ENCODE measurements at regions not wholly inside any gene's neighbourhood (a gene's known extent, or its start where the extent isn't known, plus 50 kb on each side); places are given as distances from the start of the nearest gene placed in this dataset.

DNA sequence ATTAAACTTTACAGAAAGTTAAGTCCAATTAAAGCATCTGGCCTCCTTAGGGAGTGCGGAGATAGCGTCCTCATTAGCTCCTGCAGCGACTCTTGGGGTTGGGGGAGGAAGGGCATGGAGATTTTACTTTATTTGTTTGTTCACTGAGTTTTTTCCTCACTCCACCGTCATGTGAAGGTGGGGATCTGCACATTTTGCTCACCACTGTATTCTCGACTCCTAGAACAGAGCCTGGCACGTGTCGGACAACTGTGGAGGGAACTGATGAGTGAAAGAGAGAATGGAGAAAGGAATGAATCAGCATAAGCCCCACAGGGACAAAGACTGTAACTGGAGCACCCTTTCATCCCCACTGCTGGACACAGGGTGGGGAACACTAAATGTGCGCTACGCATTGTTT lies 205.1 kb upstream of the TSHZ3 start:
- DNase-seq (ENCODE audit: low read depth, low spot score): no peak

DNA sequence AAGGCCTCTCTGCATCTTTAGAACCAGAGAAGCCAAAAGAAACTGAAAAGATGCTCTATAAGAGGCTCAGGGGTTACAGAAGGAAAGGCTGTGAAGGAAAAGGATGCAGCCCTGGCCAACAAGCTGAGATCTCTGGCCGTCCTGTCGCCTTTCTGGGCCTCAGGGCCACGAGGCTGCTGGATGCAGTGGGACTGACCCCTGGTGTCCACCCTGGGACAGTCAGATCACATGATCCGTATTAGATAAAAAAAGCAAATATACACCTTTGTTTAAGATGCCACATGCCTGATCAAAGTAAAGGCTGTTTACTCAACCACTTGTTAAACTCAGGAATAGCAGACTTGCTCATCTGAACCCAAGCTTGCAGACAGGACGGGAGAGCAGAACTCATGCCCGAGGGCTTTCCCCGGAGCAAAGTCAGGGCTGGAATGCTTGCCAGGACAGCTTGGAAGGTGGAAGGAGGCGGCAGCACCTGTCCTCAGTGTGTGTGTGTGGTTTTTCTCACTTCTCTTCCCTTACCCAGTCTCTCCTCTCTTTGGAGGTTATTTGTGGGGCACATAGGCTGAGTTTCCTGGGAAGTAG lies 206.5 kb upstream of the TSHZ3 start:
- no peak for DNase-seq (ENCODE audit: low read depth, low spot score)

DNA sequence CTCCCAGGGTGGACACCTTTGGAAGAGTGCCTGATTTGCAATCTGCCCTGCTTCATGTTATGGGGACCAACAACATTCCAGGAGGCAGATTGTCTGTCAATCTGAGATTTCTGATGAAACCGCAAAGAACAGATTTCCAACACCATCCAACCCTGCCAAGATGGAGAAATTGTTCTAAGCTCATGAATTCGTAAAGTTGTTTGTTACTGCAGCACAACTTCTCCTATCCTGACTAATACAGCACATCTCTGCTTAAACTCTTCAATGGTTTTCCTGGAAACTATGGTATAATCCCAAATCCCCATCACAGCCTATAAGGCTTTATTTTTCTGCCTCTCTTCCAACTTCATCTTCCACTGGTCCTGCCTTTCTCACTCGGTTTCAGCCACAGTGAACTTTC lies 210.3 kb upstream of the TSHZ3 start:
- DNase-seq (ENCODE audit: low read depth, low spot score): no peak

DNA sequence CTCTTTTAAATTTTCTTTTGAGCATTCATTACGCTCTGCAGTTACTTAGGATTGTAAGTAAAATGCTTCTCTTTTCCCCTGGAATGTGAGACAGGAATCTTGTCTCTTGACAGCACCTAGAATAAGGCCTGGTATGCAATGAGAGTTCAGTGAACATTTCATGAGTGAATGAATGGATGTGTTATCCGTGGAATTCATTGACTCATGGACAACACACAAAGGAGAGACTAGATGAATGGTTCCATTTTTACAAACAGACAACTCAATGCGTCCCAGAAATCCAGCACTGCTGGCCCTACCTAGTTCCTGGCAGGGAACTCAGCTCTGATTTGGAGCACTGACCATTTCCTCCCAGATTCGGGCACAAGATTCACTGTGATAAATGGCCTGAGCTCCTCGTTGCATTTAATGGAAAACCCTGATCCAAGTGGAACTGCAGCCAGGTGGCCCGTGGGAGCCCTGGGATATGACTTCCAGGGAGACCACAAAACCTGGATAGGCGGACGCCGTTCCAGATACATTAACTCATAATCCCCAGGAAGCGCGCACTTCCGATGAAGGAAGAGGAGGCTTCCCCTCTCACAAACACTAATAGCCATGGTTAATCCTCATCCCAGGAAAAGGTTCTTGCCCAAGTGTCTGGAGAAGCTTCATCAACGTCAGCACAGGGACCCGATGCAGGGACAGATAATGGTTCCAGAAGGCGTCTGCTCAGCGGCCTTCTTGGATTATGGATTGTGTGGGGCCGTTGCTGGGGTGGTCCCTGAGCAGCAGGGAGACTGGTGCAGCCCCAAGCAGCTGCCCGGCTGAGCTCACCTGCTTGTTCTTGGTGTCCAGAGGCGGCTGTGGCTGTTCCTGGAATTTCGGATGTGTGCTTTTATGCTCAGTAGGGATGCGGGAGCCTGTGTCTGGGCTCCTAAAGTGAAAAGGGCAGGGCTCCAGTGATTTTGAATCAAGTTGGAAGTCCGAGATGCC lies 211.1 kb upstream of the TSHZ3 start:
- no peak for DNase-seq (ENCODE audit: low read depth, low spot score)

DNA sequence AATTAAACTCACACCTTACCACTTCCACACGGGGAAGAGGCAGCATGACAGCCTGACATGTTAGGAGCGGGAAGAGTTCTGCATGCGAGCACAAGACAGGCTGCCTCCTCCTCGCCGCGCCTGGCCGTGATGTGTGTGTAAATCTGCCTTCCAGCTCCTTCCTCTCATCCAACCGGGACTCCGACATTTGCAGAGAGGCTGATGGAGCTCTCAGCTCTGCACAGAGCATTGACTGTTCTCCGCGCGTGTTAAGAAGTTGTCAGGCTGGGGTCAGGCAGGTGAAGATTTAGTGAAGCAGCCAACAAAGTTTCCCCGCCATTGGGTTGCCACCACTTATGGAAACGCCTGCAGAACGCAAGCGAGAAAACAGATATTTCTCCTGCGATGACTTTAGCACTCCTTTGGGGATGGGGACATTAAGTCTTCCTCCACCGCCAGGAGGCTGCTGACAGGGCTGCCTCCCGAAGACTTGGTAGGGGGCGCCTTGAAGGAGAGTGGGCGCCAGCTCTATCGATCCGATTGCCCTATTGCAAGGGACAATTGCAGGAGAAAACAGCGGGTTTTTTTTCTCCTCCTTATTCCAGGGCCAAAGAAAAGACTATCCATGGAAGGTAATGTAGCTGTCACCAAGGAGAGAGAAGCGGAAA lies 213.9 kb upstream of the TSHZ3 start:
- DNase-seq (ENCODE audit: low read depth, low spot score): no peak

DNA sequence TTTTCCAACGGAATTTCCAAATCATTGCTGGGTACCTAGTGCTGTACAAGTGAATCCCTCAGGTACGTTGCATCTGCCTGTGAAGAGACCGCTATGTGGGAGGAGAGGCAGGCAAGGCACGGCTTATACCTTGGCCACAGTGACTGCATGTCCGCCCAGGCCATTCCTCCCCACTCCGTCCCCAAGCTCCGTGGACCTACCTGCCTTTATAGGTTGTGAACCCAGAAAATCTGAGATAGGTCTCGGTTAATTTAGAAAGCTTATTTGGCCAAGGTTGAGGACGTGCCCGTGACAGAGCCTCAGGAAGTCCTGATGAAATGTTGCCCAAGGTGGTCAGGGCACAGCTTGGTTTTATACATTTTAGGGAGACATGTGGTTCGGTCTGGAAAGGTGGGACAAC lies 218.5 kb upstream of the TSHZ3 start:
- no peak for DNase-seq (ENCODE audit: low read depth, low spot score)

DNA sequence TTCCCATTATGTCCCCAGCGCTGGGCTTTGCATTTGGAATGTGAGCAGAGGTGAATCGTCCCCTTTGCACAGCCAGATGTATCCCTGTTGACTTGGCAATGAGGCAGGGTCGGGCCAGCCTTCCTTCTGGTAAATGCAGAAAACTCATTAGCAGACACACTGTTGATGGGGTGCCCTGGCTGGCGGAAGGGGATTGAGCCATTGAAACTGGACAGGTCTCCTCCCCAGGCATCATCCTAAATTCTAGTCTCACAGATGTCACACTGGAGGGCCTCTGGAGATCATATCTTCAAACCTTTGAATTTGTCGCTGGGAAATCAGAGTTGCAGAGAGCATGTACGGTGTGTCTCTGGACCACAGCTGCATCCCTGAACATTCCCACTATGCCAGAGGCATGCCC lies 219.5 kb upstream of the TSHZ3 start:
- no peak for DNase-seq (ENCODE audit: low read depth, low spot score)

DNA sequence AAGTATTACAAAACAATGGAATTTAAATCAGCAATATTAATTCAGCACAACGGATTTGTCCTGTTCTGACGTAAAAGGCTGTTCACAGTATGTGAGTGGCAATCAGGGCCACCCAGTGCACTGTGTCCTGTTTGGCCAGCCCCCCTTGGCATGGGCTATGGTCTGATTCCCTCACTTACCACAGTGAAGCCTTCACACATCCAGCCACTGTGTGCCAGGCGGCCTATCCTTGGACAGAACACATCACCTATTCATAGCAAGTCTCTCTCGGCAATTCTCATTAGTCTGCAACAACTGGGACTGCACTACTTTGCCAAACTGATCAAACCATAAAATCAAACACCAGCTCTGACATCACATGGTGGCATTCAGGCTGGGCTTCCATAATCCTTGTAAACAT lies 221.5 kb upstream of the TSHZ3 start:
- no peak for DNase-seq (ENCODE audit: low read depth, low spot score)

DNA sequence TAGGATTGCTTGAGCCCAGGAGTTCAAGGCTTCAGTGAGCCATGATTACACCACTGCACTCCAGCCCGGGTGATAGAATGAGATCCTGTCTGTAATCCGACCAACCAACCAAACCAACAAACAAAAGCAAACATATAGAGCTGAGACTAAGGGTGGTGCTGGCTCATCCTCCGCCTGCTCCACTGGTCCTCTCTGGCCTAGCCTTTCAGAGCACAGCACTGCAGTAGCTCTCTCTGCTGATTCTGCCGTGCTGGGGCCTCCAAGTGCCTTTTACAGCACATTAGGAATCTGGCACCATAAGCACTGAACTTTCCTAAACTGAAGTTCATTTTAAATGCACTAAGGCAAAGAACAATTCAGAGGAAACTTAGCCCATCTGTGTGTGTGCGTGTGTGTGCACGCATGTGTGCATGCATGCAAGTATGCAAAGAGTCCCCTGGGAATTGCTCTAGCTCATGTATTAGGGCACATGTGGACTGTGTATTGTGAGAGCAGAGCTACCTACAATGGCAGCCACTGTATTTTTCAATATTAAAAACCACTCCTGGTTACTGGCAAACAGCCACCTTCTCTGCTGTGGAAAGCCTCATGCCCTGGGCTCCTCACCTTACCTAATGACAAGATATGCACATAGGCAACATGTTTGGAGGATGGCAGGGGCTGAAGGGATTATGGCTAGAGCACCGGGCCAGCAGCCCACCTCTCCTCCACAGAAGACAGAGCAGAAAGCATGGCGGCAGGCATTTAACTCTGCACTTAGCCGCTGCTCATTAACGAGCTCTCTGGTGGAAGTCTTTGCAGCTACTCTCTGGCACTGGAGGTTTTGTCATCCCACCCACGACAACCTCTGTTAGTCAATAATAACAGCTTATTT lies 223.1 kb upstream of the TSHZ3 start:
- DNase-seq (ENCODE audit: low read depth, low spot score): no peak

DNA sequence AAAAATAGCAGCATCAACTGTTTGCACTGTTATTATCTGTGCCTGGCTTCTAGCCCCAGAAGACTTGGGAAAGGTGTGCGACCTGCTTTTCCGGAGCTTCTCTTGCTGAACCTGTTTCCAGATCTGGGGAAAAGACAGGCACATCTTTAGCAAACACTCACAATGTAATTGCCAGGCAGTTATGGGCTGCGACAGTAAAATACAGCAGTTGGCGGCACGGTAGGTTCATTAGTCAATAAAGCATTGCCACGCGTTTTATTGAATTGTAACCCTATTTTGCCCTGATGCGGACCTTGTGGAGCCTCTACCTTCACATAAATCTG lies 223.7 kb upstream of the TSHZ3 start:
- no peak for DNase-seq (ENCODE audit: low read depth, low spot score)

DNA sequence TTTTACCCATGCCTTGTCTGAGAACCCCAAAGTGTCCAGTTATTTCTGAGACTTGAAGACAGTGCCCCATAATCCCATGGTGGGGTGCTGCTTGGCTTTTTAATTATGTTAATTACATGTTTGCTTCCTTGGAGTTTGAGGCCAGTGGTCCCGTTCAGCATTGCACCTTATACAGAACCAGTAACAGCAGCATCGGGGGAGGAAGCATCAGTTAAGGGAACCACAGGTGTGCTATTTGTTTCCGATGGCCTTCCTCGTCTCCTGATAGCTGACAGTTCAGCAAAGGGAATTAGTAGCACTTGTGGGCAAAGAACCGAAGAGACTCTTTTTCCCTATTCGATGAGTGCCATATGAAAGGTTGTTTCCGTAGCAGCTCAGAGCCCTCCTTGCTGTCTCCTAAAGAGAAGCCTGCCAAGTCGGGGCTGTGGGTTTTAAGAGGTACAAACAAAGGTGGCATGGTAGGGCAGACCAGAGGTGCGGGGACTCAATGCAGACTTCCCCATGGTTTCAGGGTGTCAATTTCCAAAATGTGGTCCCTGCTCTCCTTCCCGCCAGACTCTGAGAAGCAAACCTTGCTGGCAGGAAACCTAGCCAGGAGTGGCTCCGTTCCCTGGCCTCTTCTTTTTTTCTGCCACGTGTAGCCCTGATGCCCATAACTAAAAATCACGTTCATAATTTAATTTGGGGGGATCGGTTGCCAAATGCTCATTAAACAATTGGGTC lies 225.2 kb upstream of the TSHZ3 start:
- no peak for DNase-seq (ENCODE audit: low read depth, low spot score)

DNA sequence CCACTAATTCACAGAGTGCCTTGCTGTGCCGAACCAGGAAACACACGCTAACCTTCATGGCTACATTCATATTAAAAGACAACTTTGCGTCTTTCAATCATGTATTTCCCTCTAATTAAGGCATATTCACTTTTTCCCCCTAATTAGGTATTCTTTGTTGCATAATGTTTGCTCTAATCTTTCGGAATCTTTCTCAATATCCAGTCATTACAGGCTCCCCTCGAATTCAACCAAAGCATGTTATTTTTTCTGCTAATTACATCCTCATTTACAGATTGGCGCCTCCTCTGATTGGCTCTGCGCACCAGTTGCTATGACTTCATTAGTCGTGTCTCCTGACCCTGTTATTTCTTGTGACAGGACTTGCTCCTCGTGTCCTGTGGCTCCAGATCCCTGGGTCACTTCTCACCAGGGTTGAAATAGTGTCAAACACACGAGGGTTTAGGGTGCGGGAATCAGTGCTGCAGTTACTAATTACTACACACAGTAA lies 226.7 kb upstream of the TSHZ3 start:
- DNase-seq (ENCODE audit: low read depth, low spot score): no peak

DNA sequence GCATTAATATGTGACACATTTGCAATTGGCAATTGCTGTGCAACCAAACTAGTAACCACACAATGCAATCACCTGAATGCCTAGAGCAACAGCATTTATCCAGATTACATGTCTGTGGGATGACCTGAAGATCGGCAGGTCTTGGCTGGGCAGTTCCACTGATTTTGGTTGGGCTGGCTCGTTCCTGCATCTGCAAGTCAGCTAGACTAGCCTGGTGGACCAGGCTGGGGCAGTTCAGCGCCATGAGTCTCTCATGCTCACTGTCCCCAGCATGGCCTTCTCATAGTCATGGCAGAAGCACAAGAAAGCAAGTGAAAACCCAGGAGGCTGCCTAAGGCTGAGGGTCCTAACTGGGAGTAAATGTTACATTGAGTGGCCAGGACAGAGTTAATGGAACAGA lies 229.1 kb upstream of the TSHZ3 start:
- no peak for DNase-seq (ENCODE audit: low read depth, low spot score)

DNA sequence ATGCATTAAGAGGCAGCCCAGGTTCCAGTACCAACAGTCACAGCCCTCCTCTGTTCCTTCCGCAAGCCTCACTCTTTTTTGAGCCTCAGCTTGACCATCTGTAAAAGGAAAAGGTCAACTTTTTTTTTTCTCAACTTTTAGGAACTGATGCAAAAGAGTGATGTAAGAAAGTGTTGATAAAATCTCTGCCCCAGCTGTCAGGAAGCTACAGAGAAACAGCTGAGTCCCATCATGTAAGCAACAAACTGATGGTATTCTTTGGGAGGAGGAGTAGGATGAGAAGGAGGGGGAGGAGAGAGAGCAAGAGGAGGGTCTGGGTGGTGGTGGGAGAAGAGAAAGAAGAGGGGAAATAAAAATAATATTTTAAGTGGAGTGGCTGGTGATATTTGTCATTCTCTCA lies 233.9 kb upstream of the TSHZ3 start:
- no peak for DNase-seq (ENCODE audit: low read depth, low spot score)

DNA sequence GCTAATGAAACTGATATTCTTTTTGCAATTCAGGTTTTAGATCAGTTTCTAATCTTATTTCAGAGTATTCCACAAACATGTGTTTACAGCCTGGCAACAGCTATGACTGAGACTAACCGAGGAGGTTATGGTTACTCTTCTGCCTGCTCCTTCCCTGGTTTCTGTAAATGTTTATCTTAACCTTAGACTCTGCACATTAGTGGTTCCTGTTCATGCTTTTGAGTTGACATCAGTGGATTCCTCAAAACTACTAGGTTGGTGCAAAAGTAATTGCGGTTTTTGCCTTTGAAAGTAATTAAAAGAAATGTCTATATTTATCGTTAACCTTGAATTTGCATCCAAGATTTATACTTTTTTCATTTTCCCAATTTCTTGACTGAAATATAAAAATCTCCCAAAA lies 237.0 kb upstream of the TSHZ3 start:
- DNase-seq (ENCODE audit: low read depth, low spot score): no peak

DNA sequence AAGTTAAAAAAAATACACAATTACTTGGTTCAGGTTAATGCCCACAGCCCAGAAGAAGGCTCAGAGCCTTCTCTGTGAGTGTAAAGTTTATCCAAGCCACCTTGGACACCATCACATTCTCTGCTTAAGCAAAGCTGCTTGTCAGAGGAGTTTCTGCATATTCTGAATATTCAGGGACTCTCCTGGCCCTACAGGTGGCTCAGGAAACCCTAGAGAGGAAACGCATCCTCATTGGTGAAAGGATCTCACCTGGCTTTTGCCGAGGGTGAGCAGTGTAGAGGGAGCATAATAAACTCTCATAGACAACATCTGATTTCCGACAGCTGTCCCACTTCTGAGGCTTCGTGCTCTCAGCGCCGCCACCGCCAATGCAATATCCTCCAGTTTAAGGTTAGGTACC lies 239.9 kb upstream of the TSHZ3 start:
- no peak for DNase-seq (ENCODE audit: low read depth, low spot score)

DNA sequence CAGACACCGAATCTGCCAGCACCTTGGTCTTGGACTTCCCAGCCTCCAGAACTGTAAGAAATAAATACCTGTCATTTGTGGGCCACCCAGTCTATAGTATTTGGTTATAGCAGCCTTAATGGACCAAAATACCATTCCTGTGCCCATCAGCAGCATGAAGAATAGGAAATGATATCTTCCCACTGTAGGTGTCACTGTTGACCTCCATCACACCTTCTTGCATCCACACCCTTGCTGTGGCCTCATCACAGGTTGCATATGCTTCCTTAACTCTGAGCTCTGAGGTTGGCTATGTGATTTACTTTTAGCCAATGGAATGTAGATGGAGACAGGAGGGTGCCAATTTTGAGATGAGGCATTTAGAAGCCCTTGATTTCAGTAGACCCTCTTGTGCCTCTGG lies 242.0 kb upstream of the TSHZ3 start:
- no peak for DNase-seq (ENCODE audit: low read depth, low spot score)

DNA sequence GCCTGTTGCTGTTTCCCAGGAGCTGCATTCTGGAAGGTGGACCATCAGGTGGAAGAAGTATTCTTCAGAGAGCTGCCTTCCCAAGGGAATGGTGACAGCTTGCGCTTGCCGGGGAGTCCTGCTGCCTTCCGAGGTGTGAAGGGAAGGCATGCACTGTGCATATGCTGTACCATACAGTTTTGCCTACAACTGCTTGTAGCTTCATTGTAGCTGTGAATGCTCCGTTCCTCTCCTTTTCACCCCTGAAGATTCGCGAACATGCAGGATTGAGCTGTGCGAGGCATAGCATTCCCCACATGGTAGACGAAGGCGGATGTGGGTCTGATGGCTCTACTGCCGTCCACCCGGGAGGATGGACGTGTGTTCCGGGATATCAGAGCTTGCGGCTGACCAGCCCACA lies 243.2 kb upstream of the TSHZ3 start:
- no peak for DNase-seq (ENCODE audit: low read depth, low spot score)

DNA sequence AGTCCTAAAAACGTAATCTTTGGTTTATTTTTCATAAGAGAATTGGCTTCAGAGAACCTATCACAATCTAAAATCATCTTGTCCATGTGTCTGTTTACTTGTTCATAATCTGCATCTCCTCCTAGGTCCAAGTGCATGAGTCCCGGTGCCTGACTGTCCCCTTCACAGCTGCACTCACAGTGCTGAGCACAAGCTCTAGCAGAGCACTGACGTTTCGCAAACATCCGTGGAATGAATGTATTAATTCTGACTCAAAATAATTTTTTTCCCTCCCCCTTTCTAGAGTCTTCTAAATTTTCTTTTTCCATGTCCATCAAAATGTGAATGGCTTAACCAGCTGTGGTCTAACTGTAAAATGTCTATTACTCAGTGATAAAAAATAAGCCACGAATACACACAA lies 245.5 kb upstream of the TSHZ3 start:
- no peak for DNase-seq (ENCODE audit: low read depth, low spot score)

DNA sequence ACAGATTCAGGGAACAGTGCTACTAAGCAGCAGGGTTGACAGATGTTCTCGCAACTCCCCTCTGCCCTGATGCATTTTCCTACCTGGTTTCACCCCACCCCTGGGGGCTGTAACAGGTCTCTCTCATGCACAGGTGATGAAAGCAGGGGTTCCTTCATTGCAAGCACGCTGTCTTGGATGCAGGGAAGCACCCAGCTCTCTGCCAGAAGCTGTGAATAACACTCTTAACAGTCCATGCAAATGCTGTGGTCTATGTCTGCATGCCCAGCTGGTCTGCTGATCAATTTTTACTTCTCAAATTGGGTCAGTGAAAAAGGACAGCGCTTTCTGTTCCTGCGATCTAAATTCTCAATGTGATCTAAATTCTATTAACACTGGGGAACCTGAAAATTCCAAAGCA lies 246.3 kb upstream of the TSHZ3 start:
- no peak for DNase-seq (ENCODE audit: low read depth, low spot score)

DNA sequence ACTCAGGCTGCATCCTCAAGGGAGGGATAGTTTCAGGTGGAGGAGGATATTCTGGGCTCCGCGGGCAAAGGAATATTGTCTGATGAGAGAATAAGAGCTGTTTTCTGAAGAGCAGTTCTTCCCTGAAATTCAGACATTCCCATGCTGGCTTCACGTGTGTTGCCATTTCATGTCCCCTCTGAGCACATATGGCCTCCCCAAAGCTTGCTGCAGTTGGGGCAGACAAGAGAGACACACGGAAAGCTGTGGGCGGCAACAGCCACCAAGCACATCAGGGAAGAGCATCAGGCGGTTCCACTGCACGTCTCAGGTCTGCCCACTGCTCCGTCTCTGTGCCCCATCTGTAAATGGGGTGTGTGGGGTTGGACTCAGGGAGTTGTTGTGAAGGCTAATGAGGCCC lies 247.5 kb upstream of the TSHZ3 start:
- no peak for DNase-seq (ENCODE audit: low read depth, low spot score)

Measured in pulmonary artery endothelial cell (primary cell).